NCI-H748 (cell line): ENCODE measurements at regions not wholly inside any gene's neighbourhood (a gene's known extent, or its start where the extent isn't known, plus 50 kb on each side); places are given as distances from the start of the nearest gene placed in this dataset.

Source experiments
- DNase-seq: peaks from one replicate; lab custom pipeline; 2025; ENCODE audit not compliant: unreplicated experiment; lab: John Stamatoyannopoulos, UW

- DNase-seq, result no peak
Observed at GRCh38 chr4:34279011-34279410, 1965.3 kb downstream of the ARAP2 start.

DNA sequence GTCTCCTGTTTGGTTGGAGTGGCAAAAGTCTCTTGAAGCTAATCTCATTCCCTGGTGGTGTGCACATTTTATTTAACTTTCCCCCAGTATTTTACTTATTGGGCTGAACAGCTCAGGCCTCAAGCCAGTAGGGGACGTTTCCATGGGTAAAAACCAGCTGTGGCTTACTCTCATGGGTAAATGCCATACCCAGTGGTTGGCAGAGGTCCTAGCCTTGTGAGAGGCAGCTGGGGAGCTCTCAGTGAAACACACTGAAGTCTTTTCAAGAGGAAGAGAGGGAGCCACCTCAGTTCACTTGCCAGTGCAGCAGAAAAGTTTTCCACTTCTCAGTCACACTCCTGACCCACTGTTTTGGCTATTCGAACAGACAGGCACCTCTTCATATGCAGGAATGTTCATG, 1964.2 kb downstream of the ARAP2 start:
- DNase-seq, result no peak

GRCh38 chr4:34281826-34282225, 1962.5 kb downstream of the ARAP2 start:
- no peak for DNase-seq

DNA sequence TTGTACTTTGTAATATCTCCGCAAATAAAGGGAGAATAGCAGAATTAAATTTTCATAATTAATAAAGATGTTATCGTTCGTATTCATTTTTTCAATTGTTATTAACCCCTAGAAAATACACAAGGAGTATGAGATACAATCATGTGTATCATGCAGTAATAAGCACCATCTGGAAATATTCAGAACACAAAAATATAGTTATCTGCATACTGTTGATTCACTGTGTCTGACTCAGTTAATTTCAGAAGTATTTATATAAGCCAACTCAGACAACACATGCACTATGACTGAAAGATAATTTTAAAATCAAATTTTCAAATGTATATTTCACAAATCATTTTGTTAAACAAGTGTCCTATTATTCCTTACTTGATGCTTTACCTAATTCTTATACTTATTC, 1954.8 kb downstream of the ARAP2 start:
- no peak for DNase-seq

GRCh38 chr4:34289962-34290361, 1954.4 kb downstream of the ARAP2 start:
- DNase-seq, result no peak

GRCh38 chr4:34293459-34293858, 1950.9 kb downstream of the ARAP2 start:
- DNase-seq, result no peak

DNA sequence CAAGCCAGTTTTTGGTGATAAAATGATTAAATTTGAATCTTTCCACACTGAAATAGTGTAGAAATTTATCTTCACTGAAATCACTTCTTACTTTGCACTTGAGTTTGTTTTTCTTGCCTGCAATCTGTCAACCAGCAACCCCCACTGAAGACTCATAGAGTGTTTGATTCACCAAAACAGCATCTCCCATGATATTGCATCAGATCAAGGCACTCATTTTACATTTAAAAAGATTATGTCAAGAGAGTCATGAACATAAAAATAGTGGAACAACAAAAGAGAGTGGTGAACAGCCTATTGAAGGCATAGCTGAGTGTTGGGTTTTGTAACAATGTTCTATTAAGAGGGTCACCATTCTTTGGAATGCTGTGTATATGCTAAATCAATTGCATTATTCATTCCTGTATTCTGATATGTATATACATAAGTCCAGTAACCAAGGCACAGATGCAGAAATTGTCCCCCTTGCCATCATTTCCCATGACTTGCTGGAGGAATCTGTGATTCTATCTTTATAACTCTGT, 1934.9 kb downstream of the ARAP2 start:
- DNase-seq, result no peak

DNA sequence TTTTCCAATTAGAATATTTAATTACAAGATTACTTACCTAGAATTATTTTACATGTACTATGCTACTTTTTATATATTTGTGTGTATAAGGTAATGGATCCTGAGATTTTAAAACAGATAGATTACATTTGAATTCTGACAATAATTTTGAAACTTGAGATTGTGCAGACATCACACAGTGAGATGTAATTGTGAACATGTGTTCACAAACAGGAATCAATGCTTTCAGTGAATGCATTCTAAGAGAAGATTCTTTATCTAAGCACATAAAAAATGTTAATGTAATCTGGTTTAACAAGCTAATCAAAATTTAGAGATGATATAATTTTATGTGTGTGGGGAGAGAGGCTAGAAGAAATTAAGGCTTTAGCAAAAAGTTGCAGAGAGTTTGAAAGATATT, 1925.5 kb downstream of the ARAP2 start:
- DNase-seq, result no peak

DNA sequence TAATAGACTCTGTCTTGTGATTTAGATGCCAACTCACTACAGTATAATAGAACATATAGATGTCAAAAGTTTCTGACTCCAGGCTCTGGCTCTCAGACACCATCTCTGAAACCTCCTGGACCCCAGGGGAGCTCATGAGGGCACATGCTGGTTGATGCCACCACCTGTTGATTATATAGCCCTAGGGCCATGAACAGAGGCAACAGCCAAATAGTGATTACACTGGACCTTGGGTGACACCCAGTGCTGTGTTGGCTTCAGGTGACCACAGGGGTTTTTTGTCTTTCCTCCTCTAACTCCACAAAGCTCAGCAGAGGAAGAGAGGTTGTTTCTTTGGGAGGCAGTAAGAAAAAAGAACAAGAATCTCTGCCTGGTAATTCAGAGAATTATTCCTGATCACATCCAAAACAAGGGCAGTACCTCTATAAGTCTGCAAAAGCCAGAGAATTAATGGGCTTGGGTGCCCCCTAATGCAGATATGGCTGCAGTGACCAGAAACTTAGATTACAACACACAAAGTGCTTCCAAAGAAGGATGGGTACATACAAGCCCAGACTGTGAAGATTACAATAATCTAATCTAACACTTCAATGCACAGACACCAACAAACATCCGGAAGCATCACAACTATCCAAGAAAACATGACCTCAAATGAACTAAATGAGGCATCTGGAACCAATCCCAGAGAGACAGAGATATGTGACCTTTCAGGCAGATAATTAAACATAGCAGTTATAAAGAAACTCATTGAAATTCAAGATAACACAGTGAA, 1920.6 kb downstream of the ARAP2 start:
- DNase-seq, result no peak

- no peak for DNase-seq
Observed at GRCh38 chr4:34328939-34329338, 1915.4 kb downstream of the ARAP2 start.

DNA sequence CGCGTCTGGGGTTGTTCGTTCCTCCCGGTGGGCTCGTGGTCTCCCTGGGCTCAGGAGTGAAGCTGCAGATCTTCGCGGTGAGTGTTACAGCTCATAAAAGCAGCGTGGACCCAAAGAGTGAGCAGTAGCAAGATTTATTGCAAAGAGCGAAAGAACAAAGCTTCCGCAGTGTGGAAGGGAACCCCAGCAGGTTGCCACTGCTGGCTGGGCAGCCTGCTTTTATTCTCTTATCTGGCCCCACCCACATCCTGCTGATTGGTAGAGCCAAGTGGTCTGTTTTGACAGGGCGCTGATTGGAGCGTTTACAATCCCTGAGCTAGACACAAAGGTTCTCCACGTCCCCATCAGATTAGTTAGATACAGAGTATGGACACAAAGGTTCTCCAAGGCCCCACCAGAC, 1909.2 kb downstream of the ARAP2 start:
- peak; percentile 63 for DNase-seq

DNA sequence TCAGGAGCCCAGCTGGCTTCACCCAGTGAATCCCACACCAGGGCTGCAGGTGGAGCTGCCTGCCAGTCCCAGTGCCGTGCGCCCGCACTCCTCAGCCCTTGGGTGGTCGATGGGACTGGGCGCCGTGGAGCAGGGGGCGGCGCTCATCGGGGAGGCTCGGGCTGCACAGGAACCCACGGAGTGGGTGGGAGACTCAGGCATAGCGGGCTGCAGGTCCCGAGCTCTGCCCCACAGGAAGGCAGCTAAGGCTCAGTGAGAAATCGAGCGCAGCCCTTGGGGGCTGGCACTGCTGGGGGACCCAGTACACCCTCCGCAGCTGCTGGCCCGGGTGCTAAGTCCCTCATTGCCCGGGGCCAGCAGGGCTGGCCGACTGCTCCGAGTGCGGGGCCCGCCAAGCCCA, 1908.8 kb downstream of the ARAP2 start:
- peak; percentile 71 for DNase-seq

GRCh38 chr4:34362654-34363053, 1881.7 kb downstream of the ARAP2 start:
- DNase-seq, result no peak

GRCh38 chr4:34363842-34364241, 1880.5 kb downstream of the ARAP2 start:
- DNase-seq, result no peak

DNA sequence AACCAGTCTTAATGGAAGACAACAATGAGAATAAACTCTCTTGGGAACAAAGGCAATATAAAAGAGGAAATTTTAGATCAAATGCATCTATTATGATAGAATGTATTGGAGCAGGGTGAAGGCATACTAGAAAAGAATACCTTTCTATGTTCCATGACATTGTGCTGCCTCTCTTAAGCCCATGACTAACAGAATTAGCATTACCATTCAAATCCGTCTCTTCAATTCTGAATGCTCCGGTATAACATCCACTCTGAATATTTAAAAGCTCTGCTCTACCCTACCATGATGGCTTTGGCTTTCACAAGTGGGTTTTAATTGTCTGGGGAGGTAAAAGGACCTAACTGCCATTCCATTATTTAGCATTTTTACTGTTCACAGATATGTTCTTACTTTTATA, 1878.4 kb downstream of the ARAP2 start:
- no peak for DNase-seq

DNA sequence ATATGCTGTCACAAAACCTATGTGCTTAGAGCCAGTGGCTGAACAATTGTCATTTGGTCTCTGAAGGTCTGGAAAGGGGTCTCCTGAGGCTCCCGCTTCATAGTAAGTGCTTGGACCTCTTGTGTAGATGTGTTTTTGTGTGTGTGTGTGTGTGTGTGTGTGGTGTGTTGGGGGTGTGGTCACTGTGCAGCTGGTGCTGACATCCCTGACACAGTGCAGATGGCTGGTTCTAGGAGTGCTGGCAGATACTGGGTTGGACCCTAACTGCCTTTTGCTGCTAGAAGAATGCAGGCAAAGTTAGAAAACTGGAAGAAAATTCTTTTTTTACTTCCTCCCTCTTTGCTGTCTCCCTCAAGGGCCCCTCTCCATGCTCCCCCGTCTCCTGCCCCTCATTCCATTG, 1872.6 kb downstream of the ARAP2 start:
- no peak for DNase-seq

GRCh38 chr4:34372815-34373214, 1871.5 kb downstream of the ARAP2 start:
- DNase-seq, result no peak

GRCh38 chr4:34373456-34373855, 1870.9 kb downstream of the ARAP2 start:
- no peak for DNase-seq

- DNase-seq, result no peak
Observed at GRCh38 chr4:34412233-34412632, 1832.1 kb downstream of the ARAP2 start.

DNA sequence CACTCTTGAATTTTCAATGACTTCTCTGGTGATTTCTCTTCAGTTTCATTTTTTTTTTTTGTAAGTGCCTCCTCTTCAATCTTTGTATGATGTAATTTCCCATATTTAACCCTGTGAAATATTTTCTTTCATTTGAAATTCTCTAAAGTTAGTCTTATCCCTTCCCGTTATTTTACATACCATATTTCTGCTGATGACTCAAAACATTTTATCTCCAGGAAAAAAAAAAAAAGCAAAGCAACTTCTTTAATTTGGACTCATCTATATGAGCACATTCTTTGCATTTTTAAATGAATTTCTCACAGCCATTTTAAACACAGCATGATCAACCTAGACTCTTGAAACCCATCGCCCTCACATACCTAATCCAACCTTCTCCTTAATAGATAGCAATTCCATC, 1831.4 kb downstream of the ARAP2 start:
- DNase-seq, result no peak

- no peak for DNase-seq
Observed at GRCh38 chr4:34417160-34417559, 1827.2 kb downstream of the ARAP2 start.

DNA sequence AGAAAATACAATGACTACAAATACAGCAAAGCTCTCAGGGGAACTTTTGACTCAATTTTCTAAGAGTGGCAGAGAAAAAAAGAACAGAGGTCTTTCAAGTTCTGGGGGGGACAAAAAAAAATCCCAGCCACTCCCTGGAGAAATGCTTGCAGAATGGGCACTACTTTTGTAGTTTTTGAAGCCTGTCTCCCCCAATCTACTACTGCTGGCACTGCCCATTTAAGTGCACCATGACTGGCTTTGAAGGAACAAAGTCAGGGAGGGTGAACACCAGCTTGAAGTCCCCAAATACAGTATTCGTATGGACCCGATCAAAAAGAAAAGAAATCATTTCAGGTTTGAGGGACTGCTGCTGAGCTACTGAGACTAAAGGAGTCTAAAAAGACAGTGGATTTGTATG, 1824.4 kb downstream of the ARAP2 start:
- no peak for DNase-seq
